ENCODE measurements at regions not wholly inside any gene's neighbourhood (a gene's known extent, or its start where the extent isn't known, plus 50 kb on each side); places are given as distances from the start of the nearest gene placed in this dataset.

- H3K4me3 ChIP-seq (ENCODE audit: low read depth, low read length) = no peak overlapping the region
- no peak for TF ChIP-seq CTCF (IDR thresholded peaks at IDR 0.05; ENCODE audit: borderline replicate concordance, insufficient read depth, low read depth, low read length)
Measured at GRCh38 chr21:27021046-27021445, 54.2 kb upstream of the ADAMTS5 start.

GRCh38 chr21:27017246-27017645 is 50.4 kb upstream of the ADAMTS5 start:
- TF ChIP-seq CTCF (IDR thresholded peaks at IDR 0.05; ENCODE audit: borderline replicate concordance, insufficient read depth, low read depth, low read length) = no peak
- H3K4me3 ChIP-seq (ENCODE audit: low read depth, low read length) = no peak overlapping the region
